ENCODE measurements at regions not wholly inside any gene's neighbourhood (a gene's known extent, or its start where the extent isn't known, plus 50 kb on each side); places are given as distances from the start of the nearest gene placed in this dataset.
"Not testable (repeated sequence)": the region's sequence is repeated elsewhere in the genome, so short reads cannot be mapped to it uniquely, and the experiment has no call there.

GRCh38 chr9:25830381-25830780 is 152.1 kb upstream of the TUSC1 start:
- no peak for DNase-seq

GRCh38 chr9:25827626-25828025 is 149.4 kb upstream of the TUSC1 start:
- DNase-seq: no peak

- no peak for DNase-seq
These were observed 138.2 kb upstream of the TUSC1 start for GRCh38 chr9:25816439-25816838.

DNA sequence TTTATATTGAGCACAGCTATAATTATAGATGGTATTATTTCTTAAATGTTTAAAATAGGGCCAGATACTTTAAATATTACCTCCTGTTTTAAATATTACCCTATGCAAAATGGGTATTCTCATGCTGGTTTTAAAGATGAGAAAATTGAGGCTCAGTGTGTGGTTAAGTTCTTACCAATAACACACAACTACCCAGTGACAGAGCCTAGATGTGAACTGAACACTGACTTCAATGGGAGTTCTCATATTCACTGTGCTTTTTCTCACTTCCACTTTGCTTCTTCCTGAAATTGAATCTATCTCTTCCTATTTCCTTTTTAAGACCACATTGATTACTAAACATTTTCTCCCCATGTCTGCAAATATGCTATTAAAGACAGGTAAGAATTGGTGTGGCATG is 135.8 kb upstream of the TUSC1 start:
- DNase-seq: no peak

DNA sequence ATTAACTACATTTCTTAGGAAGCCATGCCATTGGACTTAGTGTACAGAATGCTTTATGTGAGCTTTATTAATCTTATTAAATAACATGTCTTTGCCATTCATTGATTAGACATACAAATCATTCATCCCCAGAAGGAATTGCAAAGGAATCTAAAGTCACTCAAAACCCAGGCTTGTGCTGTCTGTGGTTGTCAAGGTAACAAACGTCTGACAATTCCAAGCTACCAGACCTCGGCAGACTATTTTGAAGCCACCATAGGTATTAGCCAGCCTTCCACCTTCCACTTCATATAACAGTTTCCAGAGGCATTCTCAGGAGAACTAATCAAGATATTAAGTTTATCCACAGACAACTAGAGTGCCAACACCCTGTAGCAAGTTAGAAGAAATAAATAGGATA is 135.2 kb upstream of the TUSC1 start:
- no peak for DNase-seq

GRCh38 chr9:25808554-25808953 is 130.3 kb upstream of the TUSC1 start:
- DNase-seq: no peak

DNA sequence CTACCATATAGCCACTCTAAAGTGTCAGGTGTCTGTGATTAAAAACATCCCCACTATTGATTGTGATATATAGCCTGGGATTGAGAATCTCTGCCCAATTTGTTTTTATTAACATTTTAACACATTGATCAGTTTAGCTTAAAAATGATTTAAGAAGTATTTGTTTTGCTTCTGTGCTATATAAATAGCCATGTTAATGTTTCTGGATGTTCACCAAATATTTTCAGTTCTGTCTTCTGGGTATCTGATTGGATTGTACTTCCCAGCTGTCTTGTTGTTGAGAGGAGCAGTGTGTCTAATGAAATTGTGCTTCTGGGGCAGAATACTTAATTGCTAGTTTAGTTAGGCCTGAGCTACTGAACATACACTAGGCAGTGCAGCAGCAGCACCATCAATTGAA is 126.6 kb upstream of the TUSC1 start:
- DNase-seq: no peak

GRCh38 chr9:25801989-25802388 is 123.7 kb upstream of the TUSC1 start:
- DNase-seq: not testable (repeated sequence)

GRCh38 chr9:25773805-25774204 is 95.6 kb upstream of the TUSC1 start:
- DNase-seq: no peak

DNA sequence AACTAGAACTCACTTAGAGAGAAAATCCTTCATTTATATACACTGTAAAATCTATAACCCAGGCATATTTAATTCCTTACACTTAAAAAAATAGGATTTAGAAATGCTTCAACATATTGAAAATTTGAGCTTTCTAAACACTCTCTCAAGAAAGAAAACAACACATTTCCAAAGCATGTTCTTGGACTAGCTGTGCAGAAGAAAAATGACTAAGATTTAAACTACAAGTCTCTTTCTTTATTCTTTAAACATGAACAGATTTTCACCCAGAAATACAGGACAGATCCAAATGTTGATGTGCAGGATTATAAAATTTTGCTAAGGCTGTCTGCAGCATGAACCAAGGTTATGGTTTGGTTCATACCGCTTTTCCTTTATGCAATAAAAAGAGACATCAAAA is 77.7 kb upstream of the TUSC1 start:
- DNase-seq: no peak

DNA sequence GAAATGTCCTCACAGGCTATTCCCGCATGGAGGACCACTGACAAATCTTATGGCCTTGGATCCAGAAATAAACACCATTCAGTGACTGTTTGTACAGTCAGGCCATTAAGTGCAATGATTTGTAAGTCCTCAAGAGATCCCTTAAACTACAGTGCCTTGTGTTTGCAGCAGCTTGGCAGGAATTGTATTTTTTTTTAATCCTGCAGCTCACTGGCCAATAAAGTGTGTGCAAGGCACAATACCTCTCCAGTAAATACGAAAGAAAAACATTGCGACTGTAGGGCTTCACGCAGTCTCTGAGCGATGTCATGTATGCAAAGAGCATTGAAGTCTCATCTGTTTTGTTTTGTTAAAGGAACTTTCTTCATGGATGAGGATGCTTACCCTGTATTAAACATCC is 74.2 kb upstream of the TUSC1 start:
- DNase-seq: no peak

DNA sequence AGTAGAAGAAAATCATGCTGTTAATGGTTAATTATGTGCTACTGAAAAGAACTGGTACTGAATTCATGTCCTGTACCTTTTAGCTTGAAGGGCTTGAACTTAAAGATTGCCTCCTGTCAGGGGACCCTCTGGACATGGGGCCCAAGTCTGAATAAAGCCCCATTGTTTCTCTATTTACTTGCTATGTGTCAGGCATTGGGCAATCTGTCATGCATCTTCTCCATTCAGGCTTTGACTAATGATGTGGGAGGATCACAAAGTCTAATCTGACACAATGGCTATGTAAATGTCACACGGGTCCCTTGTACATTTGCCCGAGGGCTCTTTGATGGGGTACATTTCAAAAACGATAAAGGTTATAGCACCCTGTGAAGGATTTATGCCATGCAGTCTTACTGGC is 64.0 kb upstream of the TUSC1 start:
- DNase-seq: no peak

GRCh38 chr9:25733336-25733982 is 55.2 kb upstream of the TUSC1 start:
- DNase-seq: no peak

DNA sequence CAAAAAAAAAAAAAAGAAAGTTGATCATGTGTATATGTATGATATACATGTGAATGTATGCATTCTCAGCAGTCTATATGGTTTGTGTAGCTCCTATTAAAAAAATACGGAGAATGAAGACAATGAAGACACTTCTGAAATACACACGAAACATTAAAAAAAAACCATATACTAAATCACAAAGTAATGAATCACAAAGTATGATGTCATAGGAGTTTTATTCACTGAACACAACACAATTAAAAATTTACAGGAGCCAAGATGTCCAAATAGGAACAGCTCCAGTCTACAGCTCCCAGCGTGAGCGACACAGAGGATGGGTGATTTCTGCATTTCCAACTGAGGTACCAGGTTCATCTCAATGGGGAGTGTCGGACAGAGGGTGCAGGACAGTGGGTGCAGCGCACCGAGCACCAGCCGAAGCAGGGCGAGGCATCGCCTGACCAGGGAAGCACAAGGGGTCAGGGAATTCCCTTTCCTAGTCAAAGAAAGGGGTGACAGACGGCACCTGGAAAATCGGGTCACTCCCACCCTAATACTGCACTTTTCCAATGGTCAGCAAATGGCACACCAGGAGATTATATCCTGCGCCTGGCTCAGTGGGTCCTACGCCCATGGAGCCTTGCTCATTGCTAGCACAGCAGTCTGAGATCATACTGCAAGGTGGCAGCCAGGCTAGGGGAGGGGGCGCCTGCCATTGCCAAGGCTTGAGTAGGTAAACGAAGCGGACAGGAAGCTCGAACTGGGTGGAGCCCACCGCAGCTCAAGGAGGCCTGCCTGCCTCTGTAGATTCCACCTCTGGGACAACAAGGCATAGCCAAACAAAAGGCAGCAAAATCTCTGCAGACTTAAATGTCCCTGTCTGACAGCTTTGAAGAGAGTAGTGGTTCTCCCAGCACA is 53.9 kb upstream of the TUSC1 start:
- DNase-seq: not testable (repeated sequence)

All from NCI-H345 (cell line).